ENCODE measurements at regions not wholly inside any gene's neighbourhood (a gene's known extent, or its start where the extent isn't known, plus 50 kb on each side); places are given as distances from the start of the nearest gene placed in this dataset.

- ChIA-PET POLR2A (no interaction called here), CTCF (no interaction called here)
- TF ChIP-seq CTCF (IDR thresholded peaks at IDR 0.05; ENCODE audit: control extremely low read depth, extremely low read depth, low read depth, missing control alignments), result no peak
- DNase-seq (ENCODE audit: extremely low spot score), result no peak
These were observed 413.9 kb upstream of the MDFIC2 start for GRCh38 chr3:70726096-70726938.

GRCh38 chr3:70722018-70722417 is 409.6 kb upstream of the MDFIC2 start:
- TF ChIP-seq CTCF (IDR thresholded peaks at IDR 0.05; ENCODE audit: control extremely low read depth, extremely low read depth, low read depth, missing control alignments), result no peak
- no peak for DNase-seq (ENCODE audit: extremely low spot score)
- POLR2A ChIA-PET, result no interaction called here
- CTCF ChIA-PET, result no interaction called here

GRCh38 chr3:70716832-70717231 is 404.4 kb upstream of the MDFIC2 start:
- no peak for TF ChIP-seq CTCF (IDR thresholded peaks at IDR 0.05; ENCODE audit: control extremely low read depth, extremely low read depth, low read depth, missing control alignments)
- POLR2A ChIA-PET, result no interaction called here
- CTCF ChIA-PET, result no interaction called here
- DNase-seq (ENCODE audit: extremely low spot score), result no peak

GRCh38 chr3:70712449-70713082 is 400.1 kb upstream of the MDFIC2 start:
- POLR2A ChIA-PET, result no interaction called here

GRCh38 chr3:70703305-70704102 is 391.1 kb upstream of the MDFIC2 start:
- POLR2A ChIA-PET, result no interaction called here
- TF ChIP-seq CTCF (IDR thresholded peaks at IDR 0.05; ENCODE audit: control extremely low read depth, extremely low read depth, low read depth, missing control alignments), result no peak
- DNase-seq (ENCODE audit: extremely low spot score), result no peak
- CTCF ChIA-PET, result no interaction called here

More at GRCh38 chr3:70712449-70713082, 400.1 kb upstream of the MDFIC2 start:
- CTCF ChIA-PET, result no interaction called here
- no peak for TF ChIP-seq CTCF (IDR thresholded peaks at IDR 0.05; ENCODE audit: control extremely low read depth, extremely low read depth, low read depth, missing control alignments)
- DNase-seq (ENCODE audit: extremely low spot score), result no peak

- ChIA-PET CTCF (no interaction called here), POLR2A (no interaction called here)
- TF ChIP-seq CTCF (IDR thresholded peaks at IDR 0.05; ENCODE audit: control extremely low read depth, extremely low read depth, low read depth, missing control alignments), result no peak
- DNase-seq (ENCODE audit: extremely low spot score), result no peak
These were observed 389.7 kb upstream of the MDFIC2 start for GRCh38 chr3:70702132-70702531.
